Adrenal gland (tissue), 5 donors: ENCODE measurements at regions not wholly inside any gene's neighbourhood (a gene's known extent, or its start where the extent isn't known, plus 50 kb on each side); places are given as distances from the start of the nearest gene placed in this dataset.

Experiments
- POLR2A ChIP-seq, 2 donors: fragments of 450-650 bp; IDR thresholded peaks; one replicate each; pipeline ENCODE4 v1.6.1; 2017; ENCODE audit warnings: antibody characterized with exemption in 2 of 2, mild to moderate bottlenecking in 2 of 2, moderate library complexity in 1 of 2
- TF ChIP-seq, protein P1 (sequence below), 6 experiments: fragments of 450-650 bp in 4 of 6; fragments of 200-600 bp in 2 of 6; sonication (generic) in 1 of 6; IDR thresholded peaks; 1 replicate in 5 of 6; 2 replicates in 1 of 6; pipeline versions ENCODE4 v1.5.1 to v1.8.0; 2016 to 2021; ENCODE audit warnings: antibody characterized with exemption in 6 of 6, mild to moderate bottlenecking in 2 of 6, moderate library complexity in 1 of 6
- donor health status: DM: no; HTN: no; CAD: no.

DNA sequence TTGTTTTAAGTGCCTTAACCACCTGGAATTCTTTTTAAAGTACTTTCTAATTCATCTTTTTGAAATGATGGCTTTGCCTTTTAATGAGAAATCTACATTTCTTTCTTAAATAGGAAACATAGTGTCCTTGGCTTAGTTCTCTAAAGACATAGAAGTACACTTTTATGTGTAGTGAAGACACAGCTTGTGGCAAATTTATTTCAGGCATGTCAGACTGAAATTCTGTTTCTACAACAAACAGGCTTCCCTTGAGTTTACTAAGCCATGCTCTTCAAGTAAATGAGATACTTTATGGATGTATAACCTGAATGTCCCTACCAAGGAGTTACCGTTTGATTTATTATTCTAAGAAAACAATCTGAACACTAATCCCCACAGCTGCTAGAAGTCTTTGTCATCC, 136.9 kb upstream of the MAGI2 start:
- TF ChIP-seq, protein P1, sequence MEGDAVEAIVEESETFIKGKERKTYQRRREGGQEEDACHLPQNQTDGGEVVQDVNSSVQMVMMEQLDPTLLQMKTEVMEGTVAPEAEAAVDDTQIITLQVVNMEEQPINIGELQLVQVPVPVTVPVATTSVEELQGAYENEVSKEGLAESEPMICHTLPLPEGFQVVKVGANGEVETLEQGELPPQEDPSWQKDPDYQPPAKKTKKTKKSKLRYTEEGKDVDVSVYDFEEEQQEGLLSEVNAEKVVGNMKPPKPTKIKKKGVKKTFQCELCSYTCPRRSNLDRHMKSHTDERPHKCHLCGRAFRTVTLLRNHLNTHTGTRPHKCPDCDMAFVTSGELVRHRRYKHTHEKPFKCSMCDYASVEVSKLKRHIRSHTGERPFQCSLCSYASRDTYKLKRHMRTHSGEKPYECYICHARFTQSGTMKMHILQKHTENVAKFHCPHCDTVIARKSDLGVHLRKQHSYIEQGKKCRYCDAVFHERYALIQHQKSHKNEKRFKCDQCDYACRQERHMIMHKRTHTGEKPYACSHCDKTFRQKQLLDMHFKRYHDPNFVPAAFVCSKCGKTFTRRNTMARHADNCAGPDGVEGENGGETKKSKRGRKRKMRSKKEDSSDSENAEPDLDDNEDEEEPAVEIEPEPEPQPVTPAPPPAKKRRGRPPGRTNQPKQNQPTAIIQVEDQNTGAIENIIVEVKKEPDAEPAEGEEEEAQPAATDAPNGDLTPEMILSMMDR (IDR thresholded peaks at IDR 0.05), result no peak
- TF ChIP-seq POLR2A (IDR thresholded peaks at IDR 0.05), result no peak
